Eye (tissue), 1 donor: ENCODE measurements at regions not wholly inside any gene's neighbourhood (a gene's known extent, or its start where the extent isn't known, plus 50 kb on each side); places are given as distances from the start of the nearest gene placed in this dataset.
"Not testable (repeated sequence)": the region's sequence is repeated elsewhere in the genome, so short reads cannot be mapped to it uniquely, and the experiment has no call there.

ENCODE experiments used
- DNase-seq: peaks from one replicate; pipeline ENCODE4 v3.0.0-alpha.2; 2015

DNA sequence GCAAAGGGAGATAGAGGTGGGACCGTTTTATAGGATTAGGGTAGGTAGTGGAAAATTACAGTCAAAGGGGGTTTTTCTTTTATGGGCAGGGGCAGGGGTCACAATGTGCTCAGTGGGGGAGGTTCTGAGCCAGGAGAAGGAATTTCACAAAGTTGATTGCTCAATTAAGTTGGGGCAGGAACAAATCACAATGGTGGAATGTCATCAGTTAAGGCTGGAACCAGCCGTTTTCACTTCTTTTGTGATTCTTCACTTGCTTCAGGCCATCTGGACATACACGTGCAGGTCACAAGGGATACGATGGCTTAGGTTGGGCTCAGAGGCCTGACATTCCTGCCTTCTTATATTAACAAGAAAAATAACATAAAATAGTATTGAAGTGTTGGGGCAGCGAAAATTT lies 453.8 kb downstream of the VGLL3 start:
- DNase-seq = no peak

DNA sequence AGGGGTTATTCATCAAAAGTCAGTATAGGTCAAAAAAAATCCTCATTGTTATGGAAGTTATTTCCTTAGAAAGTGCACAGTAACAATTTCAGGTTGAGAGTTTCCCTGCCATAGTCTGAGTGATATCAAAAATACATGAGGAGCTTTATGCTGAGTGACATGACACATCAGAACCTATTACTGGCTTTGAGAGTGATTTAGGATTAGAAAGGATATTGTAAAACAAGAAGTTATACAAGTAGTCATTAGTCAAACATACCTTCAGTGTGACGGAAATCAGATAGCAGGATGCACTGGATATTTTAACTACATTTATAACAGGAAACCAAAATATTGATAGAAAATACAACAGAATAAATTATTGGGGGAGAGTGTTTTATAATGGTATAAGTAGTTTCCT lies 471.1 kb downstream of the VGLL3 start:
- DNase-seq = peak; percentile 13

DNA sequence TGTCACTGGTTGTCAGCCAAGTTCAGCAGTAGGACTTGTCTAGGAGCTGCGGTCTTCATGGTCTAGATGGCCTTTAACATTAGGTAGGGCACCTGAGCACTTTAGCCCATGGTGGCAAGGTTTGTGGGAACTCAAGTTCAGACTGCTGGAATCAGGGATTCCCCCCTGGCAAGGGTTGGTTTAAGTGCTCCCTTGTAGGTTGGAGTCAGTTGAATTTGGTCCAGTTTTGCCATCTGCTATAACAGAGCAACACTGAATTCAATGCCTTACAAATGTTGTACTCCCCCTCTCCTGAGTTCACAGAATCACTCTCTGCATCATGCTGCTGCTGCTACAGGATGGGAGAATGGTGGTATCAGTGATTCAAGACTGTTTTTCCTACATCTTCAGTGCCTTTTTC lies 509.3 kb downstream of the VGLL3 start:
- DNase-seq = no peak

DNA sequence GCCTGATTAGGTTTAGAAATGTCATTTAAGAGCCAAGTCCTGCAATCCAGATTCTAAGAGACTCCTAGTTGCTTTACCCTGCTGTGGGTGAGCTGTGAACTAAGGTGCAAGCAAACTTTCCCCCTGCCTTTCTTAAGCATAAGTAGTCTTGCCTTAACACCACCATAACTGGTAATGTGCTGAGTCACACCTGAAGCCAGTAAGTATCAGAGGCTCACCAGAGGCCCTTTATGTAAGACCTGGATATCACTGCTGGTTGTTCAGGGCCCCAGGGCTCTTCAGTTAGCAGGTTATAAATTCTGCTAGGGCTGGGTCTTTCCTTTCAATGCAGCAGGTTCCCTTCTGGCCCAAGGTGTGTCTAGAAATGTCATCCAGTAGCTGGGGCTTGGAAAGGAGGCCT lies 509.9 kb downstream of the VGLL3 start:
- DNase-seq = no peak

DNA sequence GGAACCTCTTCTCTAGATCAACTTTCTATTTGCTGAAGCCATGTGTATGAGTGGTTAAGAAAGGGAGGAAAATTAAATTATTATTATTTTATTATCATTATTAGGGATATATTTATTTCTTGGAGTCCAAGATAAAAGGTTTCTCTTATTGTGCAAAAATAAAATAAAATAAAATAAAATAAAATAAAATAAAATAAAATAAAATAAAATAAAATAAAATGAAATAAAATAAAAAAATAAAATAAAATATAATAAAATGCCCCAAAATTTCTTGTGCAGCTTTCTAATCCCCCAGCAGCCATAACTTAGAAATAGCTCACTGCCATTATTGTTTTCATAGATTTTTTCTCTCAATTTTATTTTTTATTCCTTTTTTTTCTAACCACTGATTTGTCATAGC lies 526.8 kb downstream of the VGLL3 start:
- DNase-seq = no peak

DNA sequence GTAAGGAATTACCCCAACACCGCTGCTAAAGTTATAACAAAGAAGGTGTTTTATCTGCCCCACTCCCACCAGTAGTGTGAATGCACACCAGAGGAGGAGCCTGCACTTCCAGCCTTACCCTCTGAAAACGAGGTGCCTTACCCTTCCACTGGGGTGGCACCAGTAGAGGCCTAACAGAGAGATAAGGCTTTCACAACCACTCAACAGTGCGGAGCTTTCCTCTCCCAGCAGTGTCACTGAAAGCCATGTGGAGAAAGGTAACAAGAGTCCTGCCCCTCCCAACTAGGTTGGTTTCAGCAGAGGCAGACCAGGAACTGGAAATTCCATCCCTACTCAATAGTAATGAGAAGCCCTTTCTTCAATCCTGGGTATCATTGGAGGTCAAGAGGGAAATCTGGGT lies 539.2 kb downstream of the VGLL3 start:
- DNase-seq = no peak

DNA sequence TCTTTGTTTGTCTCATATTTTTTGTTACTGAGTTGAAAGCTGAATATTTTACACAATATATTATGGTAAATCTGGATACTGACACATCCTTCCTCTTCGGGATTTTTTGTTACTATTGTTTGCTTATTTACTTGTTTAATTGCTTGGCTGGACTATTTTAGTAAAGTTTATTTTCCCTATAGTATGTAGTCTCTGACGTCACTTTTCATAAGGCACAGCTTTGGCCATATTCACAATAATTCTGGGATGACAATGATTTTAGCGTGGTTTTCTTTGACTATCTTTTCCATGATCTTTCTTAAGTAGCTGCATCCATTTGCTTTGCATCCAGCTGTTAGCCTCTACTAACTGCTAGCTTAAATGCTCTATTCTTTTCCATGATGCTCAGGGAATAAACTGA lies 552.4 kb downstream of the VGLL3 start:
- no peak for DNase-seq

DNA sequence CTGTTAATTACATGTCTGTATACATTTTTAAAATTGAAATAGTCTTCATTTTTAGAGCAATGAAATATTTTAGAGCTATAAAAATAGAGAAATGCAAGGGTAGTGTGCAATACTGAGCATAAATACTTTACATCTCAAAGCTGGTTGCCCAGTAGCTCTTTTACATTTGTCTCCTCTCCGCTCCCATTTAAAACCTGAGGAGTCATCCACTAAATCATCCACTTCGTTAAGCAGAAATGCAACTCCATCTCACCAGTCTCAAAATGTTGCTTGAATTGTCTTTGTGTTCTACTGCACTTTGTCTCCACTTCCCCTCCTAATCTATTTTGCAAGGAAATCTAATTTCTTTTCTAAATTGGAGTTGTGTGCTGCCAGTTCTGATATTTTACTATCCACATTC lies 563.6 kb downstream of the VGLL3 start:
- peak; percentile 60 for DNase-seq

DNA sequence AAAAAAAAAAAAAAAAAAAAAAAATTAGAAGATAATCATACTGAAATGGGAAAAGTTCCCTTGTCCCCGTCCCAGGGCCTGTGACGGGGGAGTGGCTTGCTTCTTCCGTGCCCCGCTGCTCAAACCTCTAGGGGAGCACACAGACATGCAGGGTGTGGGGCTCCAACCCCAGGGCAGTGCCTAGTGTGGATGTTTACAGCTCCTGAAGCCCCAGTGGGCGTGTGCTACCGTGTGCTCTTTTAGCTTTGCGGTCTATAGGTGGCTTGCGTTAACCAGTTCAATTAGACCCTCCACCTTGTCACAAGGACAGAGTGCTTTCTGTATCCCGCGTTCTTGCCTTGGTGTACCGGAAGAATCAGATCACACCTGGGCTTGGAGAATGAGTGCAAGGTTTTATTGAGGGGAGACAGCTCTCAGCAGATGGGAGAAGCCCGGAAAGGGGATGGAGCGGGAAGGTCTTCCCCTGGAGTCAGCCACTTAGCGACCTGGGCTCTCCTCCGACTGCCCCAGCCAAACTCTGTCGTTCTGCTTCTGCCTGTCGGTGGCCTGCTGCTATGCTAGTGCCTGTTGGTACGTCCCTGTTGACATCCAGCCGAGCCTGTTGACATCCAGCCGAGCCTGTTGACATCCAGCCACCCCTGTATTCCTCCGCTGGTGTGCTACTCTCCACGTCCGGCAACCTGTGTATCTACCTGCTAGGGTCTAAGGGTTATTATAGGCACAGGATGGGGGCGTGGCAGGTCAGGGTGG lies 569.8 kb downstream of the VGLL3 start:
- no peak for DNase-seq

DNA sequence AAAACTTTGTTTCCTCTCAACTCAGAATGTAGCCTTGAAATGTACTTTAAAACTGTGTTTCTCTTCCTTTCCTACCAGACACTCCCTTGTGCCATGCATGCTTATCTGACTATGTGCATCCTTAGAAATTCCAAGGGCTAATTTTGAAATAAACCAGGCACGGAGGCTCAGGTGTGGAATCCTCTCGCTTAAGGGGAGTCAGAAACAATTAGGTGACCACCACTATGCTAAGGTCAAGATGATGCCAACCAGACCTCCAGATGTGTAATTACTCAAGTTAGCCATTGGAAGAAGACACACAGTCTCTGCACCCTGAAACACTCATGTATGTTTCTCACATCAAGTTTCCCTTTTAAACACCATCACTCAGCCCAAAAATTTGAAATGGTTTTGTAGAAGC lies 572.1 kb downstream of the VGLL3 start:
- no peak for DNase-seq

DNA sequence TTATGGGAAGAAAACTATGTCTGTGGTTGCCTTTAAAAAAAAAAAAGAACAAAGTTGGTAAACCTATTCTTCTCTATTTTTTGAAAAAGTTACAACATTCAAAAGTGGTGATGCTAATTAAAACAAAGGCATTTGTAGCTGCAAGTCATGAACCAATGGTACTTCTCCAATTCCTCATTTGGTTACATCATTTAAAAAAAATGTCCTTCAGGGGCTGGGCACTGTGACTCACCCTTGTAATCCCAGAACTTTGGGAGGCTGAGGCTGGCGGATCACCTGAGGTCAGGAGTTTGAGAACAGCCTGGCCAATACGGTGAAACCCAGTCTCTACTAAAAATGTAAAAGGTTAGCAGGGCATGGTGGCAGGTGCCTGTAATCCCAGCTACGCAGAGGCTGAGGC lies 574.6 kb downstream of the VGLL3 start:
- DNase-seq = no peak

DNA sequence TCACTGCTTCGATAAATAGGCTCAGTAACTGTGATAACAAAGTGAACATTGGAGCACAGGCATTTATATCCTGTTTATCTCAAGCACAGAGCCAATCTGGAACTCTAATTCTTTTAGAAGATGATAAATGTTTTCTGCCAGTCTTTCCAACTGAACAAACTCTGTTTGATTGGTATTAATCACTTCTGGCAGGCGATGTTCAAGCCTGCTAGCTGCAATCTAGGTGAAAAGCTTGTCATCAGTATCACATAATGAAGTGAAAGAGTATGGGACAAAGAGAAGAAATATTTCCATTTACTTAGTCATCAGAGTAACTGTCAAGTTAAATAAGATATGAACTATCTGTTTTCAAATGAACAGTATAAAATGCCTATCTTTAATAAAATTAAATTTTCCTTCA lies 577.3 kb downstream of the VGLL3 start:
- peak; percentile 58 for DNase-seq

DNA sequence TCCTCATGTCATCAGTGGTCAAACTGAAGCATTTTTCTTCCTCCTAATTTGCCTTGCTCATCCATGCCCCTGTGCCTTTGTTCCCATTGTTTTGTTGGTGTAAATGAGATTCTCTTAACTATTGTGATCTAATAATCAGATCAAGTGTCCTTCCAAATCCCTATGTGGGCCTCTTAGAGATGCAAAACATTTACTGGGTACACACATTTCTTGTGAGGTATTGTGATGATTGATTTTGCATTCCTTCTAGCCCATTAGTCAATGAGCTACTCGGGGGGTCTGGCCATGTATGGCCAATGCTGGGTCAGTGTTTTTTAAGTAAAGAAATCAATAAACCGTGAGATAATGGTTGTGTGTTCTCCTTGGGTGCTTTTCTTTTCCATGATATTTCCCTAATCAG lies 580.4 kb downstream of the VGLL3 start:
- DNase-seq = peak; percentile 42

DNA sequence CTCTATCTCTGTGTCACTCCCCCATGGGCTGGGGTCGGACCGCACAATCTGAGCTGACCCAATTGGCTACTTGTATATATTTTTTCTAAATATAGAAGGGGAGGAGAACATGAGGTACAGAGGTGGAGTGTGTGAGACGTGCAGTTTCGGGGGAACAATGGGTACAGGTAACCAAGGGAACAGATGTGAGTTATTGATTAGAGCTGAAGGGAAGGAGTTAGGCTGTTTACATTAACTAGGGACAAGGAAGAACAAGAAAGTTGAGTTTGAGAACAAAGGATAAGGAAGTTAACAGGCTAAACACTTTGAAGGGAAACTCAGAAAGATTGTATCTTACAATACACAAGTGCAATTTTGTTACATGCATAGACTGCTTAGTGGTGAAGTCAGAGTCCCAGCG lies 601.2 kb downstream of the VGLL3 start:
- DNase-seq = not testable (repeated sequence)

DNA sequence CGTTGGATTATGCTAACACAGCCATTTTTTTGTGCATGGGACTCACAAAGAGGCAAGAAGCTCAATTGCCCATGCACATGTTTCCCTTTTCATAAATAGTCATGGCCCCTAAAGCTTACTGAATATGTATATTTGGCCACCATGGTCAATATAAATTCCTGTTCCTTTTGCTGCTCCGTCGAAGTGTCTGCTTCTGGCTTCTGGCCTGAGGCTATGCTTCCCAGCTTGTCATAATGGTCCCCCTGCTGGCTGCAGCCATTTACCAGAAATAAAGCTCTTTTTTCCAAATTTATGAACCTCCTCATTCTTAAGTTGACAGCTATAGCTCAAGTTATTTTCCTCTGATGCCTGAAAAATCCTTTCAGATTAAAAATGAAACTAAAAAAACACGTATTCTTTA lies 602.1 kb downstream of the VGLL3 start:
- DNase-seq = no peak

DNA sequence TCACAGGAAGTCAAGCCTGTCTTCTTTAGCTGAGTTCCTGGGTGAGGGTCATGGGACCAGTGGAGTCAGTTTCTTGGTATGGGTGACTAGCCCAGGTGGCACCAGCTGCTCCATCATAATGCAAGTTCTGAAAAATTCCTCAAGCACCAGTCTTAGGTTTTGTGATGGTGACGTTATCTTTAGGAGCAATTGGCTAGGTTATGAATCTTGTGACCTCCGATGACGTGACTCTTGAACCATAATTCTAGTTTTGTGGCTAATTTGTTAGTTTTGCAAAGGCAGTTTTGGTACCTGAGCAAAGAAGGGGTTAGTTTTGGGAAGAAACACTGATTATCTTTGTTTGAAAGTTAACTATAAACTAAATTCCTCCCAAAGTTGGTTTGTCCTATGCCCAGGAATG lies 608.4 kb downstream of the VGLL3 start:
- no peak for DNase-seq

DNA sequence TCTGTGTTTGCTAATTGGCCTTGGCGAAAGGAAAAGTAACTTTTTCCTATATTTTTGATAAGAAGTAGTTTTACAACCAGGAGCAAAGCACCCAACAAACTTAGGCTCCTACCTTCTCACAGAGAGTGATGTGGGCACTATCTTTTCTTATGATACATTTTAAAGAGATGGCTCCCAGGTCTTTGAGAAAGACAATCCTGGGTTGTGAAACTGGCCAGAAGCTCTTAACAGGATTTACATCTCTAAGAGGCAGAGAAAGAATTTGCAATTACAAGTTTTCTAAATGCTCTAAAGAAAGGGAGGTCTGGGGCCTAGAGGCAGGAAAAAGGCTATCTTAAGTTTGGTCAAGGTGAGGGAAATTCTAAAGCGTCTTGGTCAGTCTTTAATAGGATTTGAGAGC lies 609.7 kb downstream of the VGLL3 start:
- DNase-seq = no peak

DNA sequence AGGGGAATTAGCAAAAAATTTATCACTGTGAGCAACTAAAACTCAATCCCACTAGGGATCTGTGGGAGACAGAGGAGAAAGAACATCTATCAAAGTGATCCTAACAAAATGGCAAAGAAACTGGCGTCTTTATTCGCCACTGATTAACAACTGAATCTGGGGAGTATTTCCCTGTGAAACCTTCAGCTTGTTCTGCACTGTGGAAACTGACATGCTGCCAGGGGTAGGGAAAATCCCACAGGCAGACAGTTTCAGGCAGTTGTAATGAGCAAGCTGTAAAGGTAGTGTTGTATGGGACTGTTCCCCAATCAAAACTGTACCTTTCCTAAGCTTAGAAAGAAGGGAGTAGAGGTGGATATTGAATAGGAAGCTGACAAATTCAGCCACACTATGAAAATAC lies 611.7 kb downstream of the VGLL3 start:
- peak; percentile 4 for DNase-seq

DNA sequence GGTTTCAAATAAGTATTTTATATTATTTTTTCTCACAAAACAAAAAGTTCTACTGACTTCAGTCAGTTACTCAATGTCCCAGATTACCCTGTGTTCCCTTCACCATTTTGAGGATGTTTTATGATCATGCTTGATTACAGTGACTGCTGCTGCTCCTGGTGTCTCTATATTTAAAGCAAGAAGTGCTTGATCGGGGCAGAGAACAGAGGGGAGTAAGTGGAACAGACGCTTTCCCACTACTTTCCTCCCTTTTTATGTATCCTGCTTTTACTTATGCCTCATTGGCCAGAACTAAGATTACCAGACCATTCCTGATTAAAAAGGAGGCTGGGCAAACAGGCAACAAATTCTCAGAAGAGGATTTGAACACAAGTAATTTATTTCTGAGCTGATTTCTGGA lies 612.1 kb downstream of the VGLL3 start:
- DNase-seq = peak; percentile 3

DNA sequence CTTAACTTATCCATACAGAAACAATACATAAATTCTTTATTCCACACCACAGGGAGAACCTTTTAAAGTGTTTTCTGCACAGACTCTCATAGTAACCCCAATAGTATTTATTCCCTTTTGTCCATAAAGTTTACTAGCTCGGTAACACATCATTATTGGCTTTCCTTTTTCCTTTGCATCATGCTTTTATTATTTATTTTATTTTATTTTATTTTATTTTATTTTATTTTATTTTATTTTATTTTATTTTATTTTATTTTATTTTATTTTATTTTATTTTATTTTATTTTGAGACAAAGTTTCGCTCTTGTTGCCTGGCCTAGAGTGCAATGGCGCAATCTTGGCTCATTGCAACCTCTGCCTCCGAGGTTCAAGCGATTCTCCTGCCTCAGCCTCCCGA lies 655.4 kb downstream of the VGLL3 start:
- not testable (repeated sequence) for DNase-seq

DNA sequence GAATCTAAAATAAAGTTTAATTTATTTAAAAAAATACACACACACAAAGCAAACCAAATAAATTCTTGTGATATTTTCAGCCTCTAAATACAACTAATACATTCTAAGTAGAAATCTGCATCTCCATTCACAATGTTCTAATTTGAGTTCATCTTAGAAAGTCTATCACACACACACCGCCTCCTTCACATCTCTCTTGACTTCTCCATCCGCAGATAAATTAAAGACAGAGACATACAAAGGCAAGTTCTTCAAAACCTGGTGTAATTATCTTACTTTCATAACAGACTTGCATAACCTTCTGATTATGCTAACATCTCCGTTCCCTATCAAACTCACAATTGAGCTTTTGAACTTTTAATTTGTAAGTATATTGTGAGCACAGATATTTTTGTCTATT lies 657.3 kb downstream of the VGLL3 start:
- no peak for DNase-seq

DNA sequence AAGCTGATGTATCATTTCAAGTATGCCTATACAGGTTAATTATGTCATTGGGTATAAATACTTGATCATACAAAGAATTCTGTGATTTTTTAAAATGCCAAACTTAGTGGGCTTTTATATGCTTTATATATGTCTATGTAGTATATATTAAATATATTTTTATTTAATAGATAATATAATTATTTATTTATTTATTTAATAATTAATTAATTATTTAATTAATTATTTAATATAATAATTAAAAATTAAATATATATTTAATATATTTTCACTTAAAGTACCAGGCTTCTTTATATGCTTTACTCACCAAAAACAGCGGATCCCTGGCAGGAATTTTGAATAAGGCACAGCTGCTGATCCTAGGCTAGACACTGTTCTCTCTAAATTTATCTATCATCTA lies 687.0 kb downstream of the VGLL3 start:
- no peak for DNase-seq

DNA sequence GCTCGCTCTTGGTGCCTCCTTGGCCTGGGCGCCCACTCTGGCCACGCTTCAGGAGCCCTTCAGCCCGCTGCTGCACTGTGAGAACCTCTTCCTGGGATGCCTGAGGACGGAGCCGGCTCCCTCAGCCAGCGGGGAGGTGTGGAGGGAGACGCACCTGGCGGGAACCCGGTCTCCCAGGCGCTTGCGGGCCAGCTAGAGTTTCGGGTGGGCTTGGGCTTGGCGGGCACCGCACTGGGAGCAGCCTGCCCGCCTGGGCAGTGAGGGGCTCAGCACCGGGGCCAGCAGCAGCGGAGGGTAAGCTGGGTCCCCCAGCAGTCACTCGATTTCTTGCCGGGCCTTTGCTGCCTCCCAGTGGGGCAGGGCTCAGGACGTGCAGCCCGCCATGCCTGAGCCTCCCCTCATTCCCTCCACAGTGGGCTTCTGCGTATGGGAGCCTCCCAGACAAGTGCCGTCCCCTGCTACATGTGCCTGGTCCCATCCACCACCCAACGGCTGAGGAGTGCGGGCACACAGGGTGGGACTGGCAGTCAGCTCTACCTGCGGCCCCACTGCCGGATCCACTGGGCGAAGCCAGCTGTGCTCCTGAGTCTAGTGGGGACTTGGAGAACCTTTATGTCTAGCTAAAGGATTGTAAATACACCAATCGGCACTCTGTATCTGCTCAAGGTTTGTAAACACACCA lies 708.7 kb downstream of the VGLL3 start:
- no peak for DNase-seq

DNA sequence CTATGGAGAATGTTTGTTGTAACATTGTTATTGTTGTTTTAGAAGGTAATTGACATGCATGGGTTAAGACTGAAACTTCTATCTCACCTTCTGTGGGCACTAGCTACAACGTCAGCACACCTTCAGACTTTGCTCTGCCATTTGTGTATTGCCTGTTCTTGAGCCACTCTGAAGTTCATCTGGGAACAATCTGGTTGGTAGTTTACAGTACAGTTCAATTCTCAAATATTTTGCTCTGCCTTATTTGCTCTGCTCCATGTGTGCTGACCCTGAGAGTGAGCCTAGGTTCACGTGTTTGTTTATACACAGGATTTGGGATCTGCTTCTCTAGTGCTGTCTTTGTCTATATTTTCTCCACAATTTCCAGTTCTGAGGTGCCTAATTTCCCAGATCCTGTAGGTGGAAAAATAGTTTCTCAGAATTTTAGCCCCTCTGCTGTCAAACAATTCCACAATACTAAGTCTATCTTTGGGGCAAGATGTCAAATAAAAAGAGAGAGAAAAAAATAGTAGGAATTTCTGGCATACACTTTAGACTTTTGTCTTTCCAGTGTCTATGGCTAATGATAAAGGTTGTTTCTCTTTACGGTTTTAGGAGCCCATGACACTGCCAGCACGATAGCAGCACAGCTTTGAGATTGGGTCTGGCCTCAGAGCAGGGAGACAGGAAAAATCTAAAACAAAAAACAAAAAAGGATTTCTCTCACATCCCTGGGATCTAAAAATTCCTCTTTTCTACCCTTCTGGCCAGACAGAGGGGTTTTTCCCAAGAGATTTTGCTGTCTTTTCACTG lies 721.4 kb downstream of the VGLL3 start:
- no peak for DNase-seq
